Stimulated activated CD4-positive, alpha-beta T cell treated with anti-CD3 and anti-CD28 coated beads, Interleukin-1b, Interleukin-23, amount 100 ng/mL, for 4 hours (primary cell): ENCODE measurements at regions not wholly inside any gene's neighbourhood (a gene's known extent, or its start where the extent isn't known, plus 50 kb on each side); places are given as distances from the start of the nearest gene placed in this dataset.

Experiments
- DNase-seq, 2 donors: peaks; one replicate each; pipeline ENCODE4 v3.0.0-alpha.2; 2020; ENCODE audit warnings: low read depth in 2 of 2

- no peak for DNase-seq
Measured at GRCh38 chr10:78755063-78755701, 313.6 kb upstream of the ZMIZ1 start.

GRCh38 chr10:78755877-78756455, 312.8 kb upstream of the ZMIZ1 start:
- no peak for DNase-seq

GRCh38 chr10:78756604-78757343, 312.0 kb upstream of the ZMIZ1 start:
- peak in 1 of 2 donors; percentile 3 for DNase-seq

- DNase-seq = no peak
Measured at GRCh38 chr10:78757344-78757925, 311.3 kb upstream of the ZMIZ1 start.

- DNase-seq = no peak
Measured at GRCh38 chr10:78758176-78758575, 310.6 kb upstream of the ZMIZ1 start.

- DNase-seq = no peak
Measured at GRCh38 chr10:78759456-78760120, 309.2 kb upstream of the ZMIZ1 start.

- DNase-seq = no peak
Measured at GRCh38 chr10:78760463-78761310, 308.1 kb upstream of the ZMIZ1 start.

GRCh38 chr10:78761311-78761781, 307.4 kb upstream of the ZMIZ1 start:
- DNase-seq = no peak

GRCh38 chr10:78762086-78762630, 306.6 kb upstream of the ZMIZ1 start:
- DNase-seq = no peak

GRCh38 chr10:78763234-78763633, 305.5 kb upstream of the ZMIZ1 start:
- DNase-seq = no peak

- no peak for DNase-seq
Measured at GRCh38 chr10:78763651-78764395, 304.9 kb upstream of the ZMIZ1 start.

- DNase-seq = no peak
Measured at GRCh38 chr10:78764436-78764835, 304.3 kb upstream of the ZMIZ1 start.

- DNase-seq = no peak
Measured at GRCh38 chr10:78764846-78765430, 303.8 kb upstream of the ZMIZ1 start.

GRCh38 chr10:78765726-78766335, 302.9 kb upstream of the ZMIZ1 start:
- no peak for DNase-seq

- DNase-seq = no peak
Measured at GRCh38 chr10:78766603-78767002, 302.2 kb upstream of the ZMIZ1 start.

- no peak for DNase-seq
Measured at GRCh38 chr10:78768041-78768835, 300.5 kb upstream of the ZMIZ1 start.

- no peak for DNase-seq
Measured at GRCh38 chr10:78768876-78769275, 299.9 kb upstream of the ZMIZ1 start.

- no peak for DNase-seq
Measured at GRCh38 chr10:78769526-78769925, 299.2 kb upstream of the ZMIZ1 start.
